HEK293T (cell line): ENCODE measurements at regions not wholly inside any gene's neighbourhood (a gene's known extent, or its start where the extent isn't known, plus 50 kb on each side); places are given as distances from the start of the nearest gene placed in this dataset.

ENCODE experiments used
- BHLHE40 ChIP-seq: fragments of 450-650 bp; IDR thresholded peaks from 2 replicates; pipeline ENCODE4 v1.6.1; 2016; ENCODE audit warnings: mild to moderate bottlenecking, moderate library complexity, borderline replicate concordance
- FOXM1 ChIP-seq: fragments of 450-650 bp; IDR thresholded peaks from 2 replicates; pipeline ENCODE4 v1.6.1; 2017; ENCODE audit warnings: mild to moderate bottlenecking, borderline replicate concordance

- TF ChIP-seq FOXM1 (no peak), BHLHE40 (no peak)
Observed at GRCh38 chr2:52220393-52220792, 1188.5 kb upstream of the NRXN1 start.
